Gastroesophageal sphincter (tissue), 3 donors: ENCODE measurements at regions not wholly inside any gene's neighbourhood (a gene's known extent, or its start where the extent isn't known, plus 50 kb on each side); places are given as distances from the start of the nearest gene placed in this dataset.

Source experiments
- CTCF ChIP-seq, 4 experiments: fragments of 200-600 bp in 2 of 4; fragments of 450-650 bp in 2 of 4; sonication (generic) in 1 of 4; IDR thresholded peaks; one replicate each; pipeline ENCODE4 v1.5.1; 2017 to 2019; ENCODE audit warnings: antibody characterized with exemption in 4 of 4, mild to moderate bottlenecking in 2 of 4, moderate library complexity in 2 of 4
- POLR2A ChIP-seq, 2 donors: fragments of 450-650 bp; IDR thresholded peaks; one replicate each; pipeline ENCODE4 v1.6.1; 2017; ENCODE audit warnings: antibody characterized with exemption in 2 of 2, mild to moderate bottlenecking in 2 of 2, moderate library complexity in 1 of 2
- POLR2AphosphoS5 ChIP-seq: sonication (generic); formaldehyde crosslinking; IDR thresholded peaks from one replicate; pipeline ENCODE4 v1.6.1; 2017; ENCODE audit warnings: antibody characterized with exemption

- TF ChIP-seq CTCF (IDR thresholded peaks at IDR 0.05) (no peak), POLR2A (IDR thresholded peaks at IDR 0.05) (no peak), POLR2AphosphoS5 (no peak)
Observed at GRCh38 chr11:80074837-80075236, 634.0 kb upstream of the TENM4 start.
